CD4-positive, alpha-beta T cell treated with Interleukin-2 at 100 ng/mL for 4 hours (primary cell): ENCODE measurements at regions not wholly inside any gene's neighbourhood (a gene's known extent, or its start where the extent isn't known, plus 50 kb on each side); places are given as distances from the start of the nearest gene placed in this dataset.
"Not testable (repeated sequence)": the region's sequence is repeated elsewhere in the genome, so short reads cannot be mapped to it uniquely, and the experiment has no call there.

ENCODE experiments used
- DNase-seq: peaks from one replicate; pipeline ENCODE4 v3.0.0-alpha.2; 2020; ENCODE audit warnings: low spot score

- no peak for DNase-seq
Measured at GRCh38 chr14:84885061-84885460, 644.9 kb upstream of the FLRT2 start.

DNA sequence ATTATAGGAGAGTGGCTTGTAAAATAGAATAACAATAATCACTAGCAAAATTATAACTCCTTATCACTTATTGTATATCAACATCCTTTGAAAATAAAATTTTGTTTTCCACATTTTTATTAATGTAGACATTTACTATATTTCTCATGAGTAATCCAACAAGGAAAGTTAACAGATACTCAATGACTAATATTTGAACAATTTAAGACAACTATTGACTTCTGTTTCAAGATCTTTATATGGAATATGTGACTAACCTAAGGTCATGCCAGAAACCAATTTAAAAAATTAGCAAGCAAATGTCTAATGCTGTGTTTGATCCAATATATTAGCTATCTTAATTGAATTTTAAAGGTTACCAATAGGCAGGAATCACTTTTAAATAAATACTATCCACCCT is 638.5 kb upstream of the FLRT2 start:
- no peak for DNase-seq

DNA sequence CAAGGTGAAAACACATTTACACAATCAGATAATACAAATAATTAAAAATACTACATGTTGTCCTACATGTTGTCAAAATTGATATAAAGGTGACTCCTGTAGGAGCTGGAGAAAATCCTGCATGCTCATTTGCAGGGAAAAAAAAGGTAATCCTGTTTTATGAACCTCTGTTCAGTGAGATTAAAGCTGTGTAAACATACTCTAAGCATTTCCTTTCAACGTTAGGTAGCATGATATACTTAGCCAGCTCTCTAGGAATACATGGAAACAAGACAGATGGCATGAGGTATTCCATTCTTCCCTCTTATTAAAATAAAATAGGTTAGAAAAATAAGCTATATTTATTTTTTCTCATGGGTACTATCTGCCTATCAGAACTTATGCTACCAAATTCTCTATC is 635.7 kb upstream of the FLRT2 start:
- no peak for DNase-seq

DNA sequence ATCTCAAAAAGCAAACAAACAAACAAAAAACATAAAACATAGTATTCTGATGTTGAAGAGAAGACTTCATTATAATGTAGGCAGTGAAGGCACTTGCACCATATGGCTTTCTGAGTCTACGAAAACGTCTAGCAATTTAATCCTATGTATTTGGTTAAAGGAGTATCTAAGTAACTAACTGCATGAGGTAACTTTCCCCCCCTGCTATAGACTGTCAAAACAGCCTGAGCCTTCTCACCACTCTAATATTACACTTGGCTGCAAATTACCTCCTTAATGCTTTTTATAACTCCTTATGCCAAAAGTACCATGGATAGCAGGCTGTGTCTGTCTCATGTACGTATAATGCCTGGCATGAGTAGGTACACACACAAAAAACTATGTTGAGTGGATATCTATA is 607.6 kb upstream of the FLRT2 start:
- no peak for DNase-seq

DNA sequence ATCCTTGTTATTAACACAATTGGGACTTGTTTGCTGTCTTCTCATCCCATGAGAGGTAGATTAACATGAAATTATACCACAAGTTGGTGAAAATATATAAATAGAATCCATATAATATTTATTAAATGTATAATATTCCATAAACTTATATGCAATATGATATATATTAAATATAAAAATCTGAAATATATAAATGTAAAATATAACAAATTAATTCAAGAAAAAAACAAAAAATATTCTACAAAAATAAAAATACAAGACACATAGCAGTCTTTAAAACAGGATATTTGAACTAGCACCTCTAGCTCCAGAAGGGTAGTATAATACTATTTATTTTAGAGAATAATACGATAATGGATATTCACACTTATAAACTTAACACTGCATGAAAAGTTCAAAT is 603.3 kb upstream of the FLRT2 start:
- DNase-seq: no peak

DNA sequence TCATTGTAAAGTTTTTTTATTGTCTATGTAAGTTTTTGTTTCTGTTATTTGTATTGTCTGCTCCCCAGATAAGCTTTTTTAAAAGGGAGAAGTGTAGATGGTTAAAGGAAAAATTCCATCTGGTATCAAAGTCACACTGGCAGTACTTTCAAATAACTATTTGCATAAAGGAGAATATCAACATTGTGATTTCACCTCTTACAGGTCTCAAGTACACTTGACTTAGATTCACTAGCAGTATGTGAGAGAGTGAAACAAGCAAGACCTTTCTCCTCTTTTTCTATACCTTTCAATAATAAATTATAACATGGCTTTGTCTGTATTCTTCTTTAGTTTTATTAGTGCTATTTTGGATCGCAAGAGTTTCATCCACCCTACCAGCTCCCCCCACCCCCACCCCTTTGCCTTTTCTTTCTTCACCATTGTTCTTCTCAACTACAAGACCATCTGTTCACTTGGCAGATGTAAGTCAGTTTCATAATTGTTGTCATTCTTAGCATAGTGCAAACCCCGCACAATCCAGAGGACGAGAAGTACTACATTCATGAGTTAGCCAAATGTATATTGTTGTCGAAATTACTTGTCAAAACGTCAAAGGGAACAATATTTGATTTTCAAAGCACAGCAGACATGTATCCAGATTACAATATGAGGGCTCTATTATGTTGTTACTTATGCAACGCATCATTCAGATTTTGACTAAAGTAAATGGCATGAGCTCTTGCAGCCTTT is 602.7 kb upstream of the FLRT2 start:
- DNase-seq: no peak

DNA sequence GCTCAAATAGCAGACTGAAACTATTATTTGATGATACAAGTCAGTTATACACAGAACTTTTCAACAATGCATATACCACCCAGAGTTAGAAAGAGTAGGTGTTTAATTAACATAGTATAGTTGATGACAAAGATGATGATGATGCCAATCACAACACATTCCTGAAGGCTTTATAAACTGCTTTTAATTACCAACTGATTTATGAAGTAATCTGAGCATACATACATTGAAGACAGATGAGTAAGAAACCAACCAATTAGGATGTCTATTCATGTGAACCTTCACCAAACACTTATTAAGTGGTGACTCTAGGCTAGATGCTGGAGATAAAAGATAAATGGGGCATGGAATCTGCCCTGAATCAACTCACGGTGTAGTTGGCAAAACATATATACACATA is 600.9 kb upstream of the FLRT2 start:
- DNase-seq: no peak

GRCh38 chr14:84929834-84930233 is 600.1 kb upstream of the FLRT2 start:
- no peak for DNase-seq

GRCh38 chr14:84937016-84937415 is 592.9 kb upstream of the FLRT2 start:
- no peak for DNase-seq

DNA sequence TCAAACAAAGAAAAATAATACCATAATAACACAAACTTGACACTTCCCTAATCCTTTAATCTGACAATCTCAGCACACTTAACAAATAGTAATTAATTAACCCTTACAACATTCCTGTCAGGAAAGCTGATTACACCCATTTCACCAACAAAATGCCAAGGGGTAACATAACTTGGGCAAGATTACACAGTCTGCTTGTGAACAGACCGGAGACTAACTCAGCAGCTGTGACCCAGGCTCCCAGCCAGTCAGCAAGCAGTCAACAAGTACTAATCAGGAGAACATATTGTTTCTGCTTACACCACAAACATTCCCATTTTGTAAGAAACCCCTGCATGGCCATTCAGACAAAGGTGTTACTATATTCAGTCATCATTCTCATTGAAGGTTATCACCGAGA is 592.5 kb upstream of the FLRT2 start:
- no peak for DNase-seq

- DNase-seq: not testable (repeated sequence)
Measured at GRCh38 chr14:84944901-84945300, 585.0 kb upstream of the FLRT2 start.

DNA sequence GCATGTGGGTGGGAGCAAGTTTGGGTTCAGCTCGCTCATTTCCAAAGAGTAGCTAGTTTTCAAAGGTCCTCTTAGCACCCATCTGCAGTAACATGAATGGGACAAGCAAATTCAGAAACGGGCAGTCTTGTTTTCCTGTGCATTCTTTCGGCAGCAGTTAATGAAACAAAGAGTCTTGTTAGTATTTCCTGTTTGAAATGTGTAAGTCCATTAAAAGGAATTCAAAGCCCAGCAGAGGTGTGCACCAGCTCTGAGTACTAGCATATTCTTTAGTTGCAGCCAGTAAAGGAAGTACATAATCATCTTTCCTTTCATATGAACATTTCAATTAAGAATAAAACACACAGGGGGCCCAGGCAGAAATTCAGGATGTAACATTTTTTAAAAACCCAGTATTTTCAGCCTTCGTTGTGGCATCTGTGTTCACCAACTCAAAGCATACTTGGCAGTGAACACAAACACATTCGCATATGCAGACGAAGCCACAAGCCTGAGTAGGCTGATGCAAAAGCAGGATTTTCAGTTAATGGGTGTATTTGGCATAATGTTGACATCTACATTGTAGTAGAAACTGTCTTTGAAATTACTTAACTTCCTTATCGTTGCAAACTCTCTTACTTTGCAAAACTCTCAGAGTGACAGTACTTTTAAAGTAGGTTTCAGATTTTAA is 570.0 kb upstream of the FLRT2 start:
- no peak for DNase-seq

DNA sequence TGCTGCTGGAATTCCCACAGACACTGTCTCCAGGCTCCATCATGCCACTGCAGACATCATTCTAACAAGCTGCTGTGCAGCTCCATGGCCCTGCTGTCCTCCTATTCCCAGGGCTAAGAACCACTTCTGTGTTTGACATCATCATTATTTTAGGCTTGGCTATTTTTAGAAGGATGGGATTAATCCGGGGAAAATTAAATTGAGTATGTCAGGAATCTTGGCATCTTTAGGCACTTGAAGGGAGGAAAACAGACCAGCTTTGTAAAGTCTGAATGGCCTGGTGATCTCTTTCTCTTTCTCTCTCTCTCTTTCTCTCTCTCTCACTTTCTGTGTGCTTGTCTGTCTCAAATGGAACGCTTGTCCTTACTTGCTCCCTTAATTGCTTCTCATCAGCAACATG is 568.3 kb upstream of the FLRT2 start:
- DNase-seq: no peak

GRCh38 chr14:84963518-84963917 is 566.4 kb upstream of the FLRT2 start:
- no peak for DNase-seq

GRCh38 chr14:84965279-84965678 is 564.7 kb upstream of the FLRT2 start:
- DNase-seq: no peak

DNA sequence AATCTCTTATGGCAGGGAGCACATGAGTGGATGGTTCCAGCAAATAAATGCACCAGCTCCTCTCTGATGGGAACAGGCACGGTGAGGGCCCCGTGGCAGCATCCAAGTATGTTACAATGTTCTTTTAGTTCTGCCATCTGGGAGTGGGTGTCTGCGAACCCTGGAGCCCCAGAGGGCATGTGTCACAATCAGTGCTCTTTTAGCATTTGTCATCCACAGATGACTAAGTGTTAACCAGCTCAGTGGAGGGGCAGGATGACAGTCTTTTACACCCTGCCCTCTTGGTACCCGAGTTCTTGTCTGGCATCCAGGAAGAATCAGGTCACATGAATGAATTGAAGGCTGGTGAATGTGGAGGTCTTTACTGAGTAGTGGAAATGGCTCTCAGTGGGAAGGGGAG is 560.4 kb upstream of the FLRT2 start:
- no peak for DNase-seq

- DNase-seq: no peak
Measured at GRCh38 chr14:84975241-84975902, 554.6 kb upstream of the FLRT2 start.

- no peak for DNase-seq
Measured at GRCh38 chr14:84976805-84977204, 553.1 kb upstream of the FLRT2 start.

DNA sequence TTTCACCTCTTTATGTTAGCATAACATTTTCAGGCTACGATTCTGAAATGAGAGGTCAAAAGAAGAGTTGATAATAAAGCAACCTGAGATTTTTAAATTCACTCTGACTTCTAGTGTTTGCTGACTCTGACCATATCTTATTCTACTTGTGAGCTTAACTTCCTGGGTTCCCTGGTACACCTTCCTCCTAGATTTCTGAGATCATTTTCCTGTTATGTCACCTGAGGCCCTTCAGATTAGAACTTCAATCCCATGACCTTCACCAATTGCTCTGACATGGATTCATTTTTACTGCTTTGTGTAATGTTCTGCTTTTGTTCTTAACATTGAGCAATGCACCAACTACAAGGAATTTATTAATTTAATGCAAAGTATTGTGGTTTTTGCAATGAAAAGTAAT is 542.9 kb upstream of the FLRT2 start:
- DNase-seq: no peak

- DNase-seq: no peak
Measured at GRCh38 chr14:84988357-84988756, 541.6 kb upstream of the FLRT2 start.

DNA sequence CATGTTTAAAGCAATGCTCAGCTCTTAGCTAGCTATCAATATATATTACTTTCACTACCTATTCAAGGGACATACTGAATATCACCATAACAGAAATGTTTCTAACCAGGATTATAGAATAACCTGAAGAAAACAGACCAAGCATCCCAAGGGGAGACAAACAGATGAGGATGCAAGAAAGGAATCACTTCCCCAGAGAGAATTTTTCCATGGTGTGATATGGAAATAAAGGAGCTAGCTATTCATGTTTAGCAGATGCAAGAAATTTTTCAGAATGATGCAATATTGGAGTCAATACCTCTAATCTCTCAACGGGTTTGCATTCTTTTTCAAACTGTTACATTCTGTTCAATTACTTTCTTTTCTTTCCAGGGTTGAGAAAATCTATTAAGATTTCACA is 538.9 kb upstream of the FLRT2 start:
- DNase-seq: no peak

- no peak for DNase-seq
Measured at GRCh38 chr14:84998216-84998615, 531.7 kb upstream of the FLRT2 start.

DNA sequence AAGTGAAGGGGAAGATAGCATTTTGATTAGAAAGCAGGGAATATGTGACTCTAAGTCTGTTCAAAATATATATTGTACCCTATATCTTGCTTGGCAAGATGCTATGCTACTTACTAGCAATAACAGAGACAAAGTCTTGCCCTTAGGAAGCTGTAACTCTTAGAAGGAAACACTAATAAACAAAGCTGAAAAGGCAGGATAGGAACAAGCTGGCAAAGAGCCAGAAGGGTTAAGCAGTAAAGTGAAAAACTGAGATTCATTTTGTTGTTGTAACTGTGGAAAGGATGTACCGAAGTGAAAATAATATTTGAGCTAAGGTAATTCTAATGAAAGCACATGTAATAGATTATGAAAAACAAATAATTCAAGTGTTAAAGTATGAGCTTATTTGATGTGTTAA is 527.1 kb upstream of the FLRT2 start:
- DNase-seq: no peak

DNA sequence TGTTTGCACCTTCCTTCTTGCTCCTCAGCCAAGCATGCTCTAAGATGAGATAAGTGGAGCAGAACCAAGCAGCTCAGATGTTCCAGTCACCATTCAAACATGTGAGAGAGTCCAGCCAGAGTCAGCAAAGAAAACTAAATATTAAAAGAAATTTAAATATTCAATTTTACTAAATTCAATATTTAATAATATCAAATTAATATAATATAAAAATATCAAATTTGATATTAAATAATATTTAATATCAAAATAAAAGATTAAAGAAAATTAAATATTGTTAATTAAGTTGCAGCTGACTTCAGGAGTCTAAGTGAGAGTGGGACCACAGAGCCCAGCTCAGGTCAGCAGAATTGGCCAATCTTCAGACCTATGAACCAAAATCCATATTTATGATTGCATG is 526.1 kb upstream of the FLRT2 start:
- no peak for DNase-seq
